Nephron (organoid): ENCODE measurements at regions not wholly inside any gene's neighbourhood (a gene's known extent, or its start where the extent isn't known, plus 50 kb on each side); places are given as distances from the start of the nearest gene placed in this dataset.

Experiments used
- H3K27ac Mint-ChIP-seq, 3 experiments: 2 replicates each; pipeline ENCODE4 v1.8.0; 2020; ENCODE audit warnings: mixed read lengths in 3 of 3, mild to moderate bottlenecking in 2 of 3, moderate library complexity in 1 of 3
- H3K27me3 Mint-ChIP-seq: 2 replicates; pipeline ENCODE4 v1.8.0; 2021; ENCODE audit warnings: low read depth, mild to moderate bottlenecking, moderate library complexity, mixed read lengths
- H3K36me3 Mint-ChIP-seq: 2 replicates; pipeline ENCODE4 v1.8.0; 2020; ENCODE audit warnings: low read depth, mixed read lengths
- H3K4me1 Mint-ChIP-seq: 2 replicates; pipeline ENCODE4 v1.8.0; 2020; ENCODE audit warnings: mixed read lengths
- H3K4me3 Mint-ChIP-seq, 3 experiments: 2 replicates each; pipeline ENCODE4 v1.8.0; 2020; ENCODE audit warnings: mild to moderate bottlenecking in 3 of 3, mixed read lengths in 3 of 3, moderate library complexity in 2 of 3
- H3K9me3 Mint-ChIP-seq: 2 replicates; pipeline ENCODE4 v1.8.0; 2020; ENCODE audit warnings: mixed read lengths
- CTCF ChIP-seq, 3 experiments: fragments of 200-600 bp; sonication (generic); IDR thresholded peaks; one replicate each; pipeline ENCODE4 v1.5.0; 2021; ENCODE audit warnings: antibody characterized with exemption in 3 of 3; ENCODE audit not compliant: unreplicated experiment in 3 of 3

GRCh38 chr2:19547321-19547720, 188.9 kb upstream of the OSR1 start:
- H3K36me3 Mint-ChIP-seq = no peaks in the 10 kb centered on the region
- no peaks in the 10 kb centered on the region for H3K9me3 Mint-ChIP-seq
- no peak overlapping the region for H3K27ac Mint-ChIP-seq
- H3K4me1 Mint-ChIP-seq = peaks cover 12% of the 10 kb centered on the region
- H3K4me3 Mint-ChIP-seq = no peak overlapping the region
- TF ChIP-seq CTCF (IDR thresholded peaks at IDR 0.05; ENCODE audit: unreplicated experiment in 3 of 3) = no peak
- H3K27me3 Mint-ChIP-seq = peaks cover 4% of the 10 kb centered on the region

- no peak overlapping the region for H3K4me3 Mint-ChIP-seq
- H3K27ac Mint-ChIP-seq = no peak overlapping the region
- peaks cover 4% of the 10 kb centered on the region for H3K4me1 Mint-ChIP-seq
- no peaks in the 10 kb centered on the region for H3K27me3 Mint-ChIP-seq
- TF ChIP-seq CTCF (IDR thresholded peaks at IDR 0.05; ENCODE audit: unreplicated experiment in 3 of 3) = no peak
- no peaks in the 10 kb centered on the region for H3K9me3 Mint-ChIP-seq
- H3K36me3 Mint-ChIP-seq = no peaks in the 10 kb centered on the region
Measured at GRCh38 chr2:19545507-19545906, 187.1 kb upstream of the OSR1 start.

GRCh38 chr2:19543663-19544383, 185.4 kb upstream of the OSR1 start:
- no peak for TF ChIP-seq CTCF (IDR thresholded peaks at IDR 0.05; ENCODE audit: unreplicated experiment in 3 of 3)
- Mint-ChIP-seq H3K4me1 (no peaks in the 10 kb centered on the region), H3K27ac (no peak overlapping the region), H3K4me3 (no peak overlapping the region), H3K27me3 (no peaks in the 10 kb centered on the region), H3K36me3 (no peaks in the 10 kb centered on the region), H3K9me3 (no peaks in the 10 kb centered on the region)

- Mint-ChIP-seq H3K27me3 (no peaks in the 10 kb centered on the region), H3K4me1 (no peaks in the 10 kb centered on the region), H3K9me3 (no peaks in the 10 kb centered on the region), H3K27ac (no peak overlapping the region), H3K4me3 (no peak overlapping the region), H3K36me3 (no peaks in the 10 kb centered on the region)
- no peak for TF ChIP-seq CTCF (IDR thresholded peaks at IDR 0.05; ENCODE audit: unreplicated experiment in 3 of 3)
Measured at GRCh38 chr2:19542796-19543662, 184.6 kb upstream of the OSR1 start.

GRCh38 chr2:19541884-19542283, 183.5 kb upstream of the OSR1 start:
- H3K36me3 Mint-ChIP-seq = no peaks in the 10 kb centered on the region
- H3K4me1 Mint-ChIP-seq = no peaks in the 10 kb centered on the region
- H3K27me3 Mint-ChIP-seq = no peaks in the 10 kb centered on the region
- H3K27ac Mint-ChIP-seq = no peak overlapping the region
- no peaks in the 10 kb centered on the region for H3K9me3 Mint-ChIP-seq
- H3K4me3 Mint-ChIP-seq = no peak overlapping the region
- no peak for TF ChIP-seq CTCF (IDR thresholded peaks at IDR 0.05; ENCODE audit: unreplicated experiment in 3 of 3)
